Hematopoietic multipotent progenitor cell treated with erythropoietin and hydrocortisone succinate and interleukin-3 and kit ligand, for 6 days (in vitro differentiated cells): ENCODE measurements at regions not wholly inside any gene's neighbourhood (a gene's known extent, or its start where the extent isn't known, plus 50 kb on each side); places are given as distances from the start of the nearest gene placed in this dataset.

Source experiments
- DNase-seq: peaks from one replicate; pipeline ENCODE4 v3.0.0-alpha.2; 2015

DNA sequence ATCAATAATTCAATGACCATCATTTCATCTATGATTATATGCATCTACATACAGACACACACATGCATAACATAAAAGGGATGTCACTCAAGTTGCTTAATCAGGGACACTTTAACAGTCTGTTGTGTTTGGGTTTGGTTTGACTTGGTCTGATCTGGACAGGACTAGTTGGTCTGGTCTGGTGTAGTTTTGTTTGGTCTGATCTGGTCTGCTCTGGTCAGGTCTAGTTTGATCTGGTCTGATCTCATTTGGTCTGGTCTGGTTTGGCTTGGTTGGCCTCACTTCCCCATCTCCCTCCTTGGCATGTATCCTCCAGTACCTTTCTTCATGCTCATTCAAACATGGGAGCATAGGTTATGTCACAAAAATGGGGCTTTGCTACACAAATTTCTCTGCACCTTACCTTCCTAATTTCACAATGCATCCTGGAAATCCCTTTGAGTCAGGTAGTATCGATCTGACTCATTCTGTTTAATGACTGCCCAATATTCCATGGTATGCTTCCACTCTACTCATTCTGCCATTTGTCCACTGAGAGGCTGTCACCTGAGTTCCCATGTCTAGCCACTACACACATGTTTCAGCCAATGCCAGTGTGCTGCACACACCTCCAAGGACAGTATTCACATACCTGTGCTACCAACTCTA, 73.0 kb upstream of the TPM1 start:
- DNase-seq = no peak

DNA sequence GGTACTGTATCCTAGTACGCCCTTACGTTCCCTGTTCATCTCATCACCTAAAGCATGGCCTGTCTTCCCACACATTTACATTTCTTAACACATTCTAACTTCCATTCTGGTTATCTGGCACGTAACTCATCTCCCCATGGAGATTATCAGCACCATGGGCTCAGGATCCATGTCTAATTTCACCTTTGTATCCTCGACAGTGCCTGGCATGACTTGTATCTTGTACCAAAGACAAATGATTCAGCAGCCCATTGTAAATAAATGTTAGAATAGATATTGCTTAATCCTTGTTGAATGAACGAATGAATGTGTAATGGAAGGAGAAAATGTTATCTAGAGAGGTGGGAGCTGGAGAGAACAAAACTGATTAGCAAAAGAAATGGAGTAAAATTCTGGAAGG, 69.7 kb upstream of the TPM1 start:
- DNase-seq = no peak

DNA sequence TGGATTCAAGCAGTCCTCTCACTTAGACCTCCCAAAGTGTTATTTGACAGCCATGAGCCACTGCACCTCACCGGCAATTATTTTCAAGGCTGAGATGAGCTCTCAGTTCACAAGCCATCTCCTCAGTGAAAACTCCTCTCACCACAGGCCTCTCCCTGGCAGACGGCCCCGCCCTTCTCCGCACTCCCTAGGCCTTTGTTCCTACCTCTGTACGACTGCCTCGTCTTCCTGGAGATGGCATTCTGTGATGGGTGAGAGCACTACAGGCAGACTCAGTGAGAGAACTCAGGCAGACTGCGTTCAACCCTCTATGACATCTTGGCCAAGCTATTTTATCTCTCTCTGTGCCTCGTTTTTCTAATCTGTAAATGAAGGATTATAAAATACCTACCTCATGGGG, 67.0 kb upstream of the TPM1 start:
- no peak for DNase-seq

DNA sequence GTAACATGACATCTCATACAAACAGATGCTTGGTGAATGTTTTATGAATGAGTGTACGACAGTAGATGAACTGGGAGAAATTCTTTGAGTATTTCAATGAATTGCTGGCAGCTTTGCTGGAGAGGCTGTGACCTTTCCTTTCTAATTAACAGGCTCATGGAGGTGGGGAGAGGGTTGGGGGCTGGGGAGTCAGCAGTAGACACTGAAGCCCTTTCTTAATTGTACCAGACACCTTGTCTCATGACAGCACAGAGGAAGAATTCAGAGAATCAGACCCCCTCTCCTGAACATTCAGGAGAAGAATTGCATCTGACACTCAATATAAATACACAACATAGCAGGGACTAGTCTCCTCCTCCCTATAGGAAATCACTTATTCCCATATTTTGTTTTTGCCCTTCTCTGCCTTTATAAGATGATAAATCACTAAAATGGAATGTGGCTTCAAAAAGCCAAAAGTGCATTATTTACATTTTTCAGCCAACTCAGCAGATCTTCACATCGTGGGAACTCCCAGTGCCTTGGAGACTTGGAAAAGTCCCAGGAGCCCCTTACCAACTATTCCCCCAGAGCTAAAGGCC, 66.2 kb upstream of the TPM1 start:
- DNase-seq = no peak

DNA sequence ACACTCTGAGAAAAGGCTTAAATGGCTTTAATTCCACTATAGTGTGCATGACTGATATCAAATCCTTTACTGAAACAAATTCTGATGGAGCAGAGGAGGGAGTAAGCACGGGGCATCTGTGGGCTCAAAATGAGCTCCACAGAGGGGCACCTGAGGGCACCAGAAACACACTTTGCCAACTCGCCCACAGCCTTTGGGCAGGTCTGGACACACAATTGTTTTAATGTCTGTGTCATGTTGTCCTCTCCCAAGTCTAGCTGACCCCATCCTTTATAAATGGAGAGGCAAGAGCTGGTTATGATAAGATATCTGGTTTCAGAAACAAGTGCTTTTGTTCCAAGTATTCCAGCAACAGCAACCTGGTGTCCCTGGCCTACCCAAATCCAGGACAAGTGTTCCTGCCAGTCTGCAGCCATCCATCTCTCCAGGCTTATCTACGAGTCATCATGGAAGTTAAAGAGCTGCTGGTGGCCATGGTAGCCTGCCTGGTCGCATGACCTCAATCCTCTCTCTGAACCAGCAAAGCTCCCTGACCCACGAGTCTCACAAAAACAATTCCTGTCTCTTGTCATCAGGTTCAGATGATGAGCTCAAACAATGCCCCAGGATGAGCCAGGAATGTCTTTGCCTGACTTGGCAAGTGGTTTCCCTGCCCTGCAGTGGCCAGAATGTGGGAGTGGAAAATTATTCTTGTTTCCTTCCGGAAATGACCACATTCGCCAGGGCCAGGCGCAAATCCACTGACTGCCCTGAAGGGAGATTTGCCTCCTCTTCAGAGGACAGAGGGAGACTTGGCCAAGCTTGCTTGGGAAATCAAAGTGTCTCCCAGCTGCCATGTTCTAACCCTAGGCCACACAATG, 64.4 kb upstream of the TPM1 start:
- DNase-seq = no peak

DNA sequence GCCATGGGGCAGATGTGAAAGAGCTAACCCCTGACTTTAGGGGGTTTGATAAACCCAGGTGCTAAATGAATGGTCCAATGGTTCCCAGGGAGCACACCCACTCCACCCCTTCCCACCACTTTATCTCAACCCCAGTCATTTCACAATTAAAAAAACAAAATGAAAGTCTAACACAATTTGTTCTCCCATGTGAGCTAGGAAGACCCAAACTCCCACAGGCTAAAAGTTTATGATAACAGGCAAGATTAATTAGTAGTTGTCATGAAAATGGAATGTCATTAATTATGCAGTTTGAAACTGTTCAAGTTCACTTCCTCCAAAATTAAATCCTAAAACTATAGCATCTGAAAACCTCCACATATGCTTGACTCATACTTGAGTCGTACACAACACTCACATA, 63.3 kb upstream of the TPM1 start:
- DNase-seq = no peak

DNA sequence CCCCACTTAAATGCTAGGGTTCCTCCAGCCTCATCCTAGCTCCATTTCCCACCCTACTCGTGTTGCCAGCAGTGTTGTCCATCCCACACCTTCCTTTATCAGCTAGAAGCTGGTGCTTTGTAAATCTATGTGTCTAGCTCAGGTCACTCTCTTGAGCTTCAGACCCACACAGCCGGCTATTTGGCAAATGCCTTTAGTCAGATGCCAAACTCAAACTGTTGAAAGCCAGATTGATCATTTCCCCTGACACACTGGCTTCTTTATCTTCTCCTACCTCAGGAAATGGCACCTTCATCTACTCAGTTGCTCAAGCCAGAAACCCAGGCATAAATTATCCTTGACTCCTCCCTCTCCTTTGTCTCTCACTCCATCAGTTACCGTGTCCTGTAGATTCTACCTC, 61.5 kb upstream of the TPM1 start:
- no peak for DNase-seq

DNA sequence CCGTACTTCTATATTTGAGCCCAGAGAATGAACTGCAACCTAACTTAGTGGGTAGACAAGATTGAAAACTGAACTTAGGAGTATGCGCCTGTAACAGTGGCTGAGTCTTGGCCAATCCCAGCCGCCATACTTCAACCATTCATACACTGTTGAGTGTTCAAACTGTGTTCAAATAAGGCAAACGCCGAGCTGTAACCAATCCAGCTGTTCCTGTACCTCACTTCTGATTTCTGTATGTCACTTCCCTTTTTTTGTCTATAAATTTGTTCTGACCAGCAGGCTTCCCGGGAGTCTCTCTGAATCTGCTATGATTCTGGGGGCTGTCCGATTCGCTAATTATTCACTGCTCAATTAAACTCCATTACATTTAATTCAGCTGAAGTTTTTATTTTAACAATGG, 58.6 kb upstream of the TPM1 start:
- no peak for DNase-seq

DNA sequence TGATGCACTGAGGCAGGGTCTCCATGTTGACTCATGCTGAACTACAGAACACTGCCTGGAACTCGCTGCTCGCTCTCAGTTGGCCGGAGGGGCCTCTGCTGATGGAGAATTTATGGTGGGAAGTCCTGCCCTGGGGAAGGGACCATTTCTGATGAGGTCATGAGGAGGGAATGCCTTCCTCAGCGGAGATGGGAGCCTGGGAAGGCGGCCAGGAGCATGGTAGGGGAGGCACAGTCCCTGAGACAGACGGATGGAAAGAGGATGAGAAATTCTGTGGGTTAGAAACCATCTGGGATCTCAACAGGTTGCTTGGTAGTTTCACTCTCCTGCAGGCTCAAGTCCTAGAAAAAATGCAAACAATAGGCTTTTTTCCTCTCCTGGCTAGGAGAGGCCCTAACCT, 56.8 kb upstream of the TPM1 start:
- no peak for DNase-seq

DNA sequence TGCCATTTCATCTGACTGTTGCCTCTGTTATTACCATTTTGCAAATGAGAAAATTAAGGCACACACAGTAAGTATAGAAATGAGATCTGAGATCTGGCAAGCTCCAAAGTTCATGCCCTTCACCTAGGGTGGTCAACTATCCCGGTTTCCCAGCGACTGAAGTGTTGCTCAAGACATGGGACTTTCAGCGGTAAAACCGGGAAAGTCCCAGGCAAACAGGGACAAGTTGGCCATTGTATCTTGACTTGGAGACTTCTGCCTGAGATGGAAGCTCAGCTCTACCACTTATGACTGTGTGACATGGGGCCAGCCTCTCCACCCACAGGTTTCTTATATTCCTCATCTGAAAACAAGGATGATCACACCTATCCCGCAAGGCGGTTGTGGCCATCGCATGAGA, 55.6 kb upstream of the TPM1 start:
- no peak for DNase-seq

DNA sequence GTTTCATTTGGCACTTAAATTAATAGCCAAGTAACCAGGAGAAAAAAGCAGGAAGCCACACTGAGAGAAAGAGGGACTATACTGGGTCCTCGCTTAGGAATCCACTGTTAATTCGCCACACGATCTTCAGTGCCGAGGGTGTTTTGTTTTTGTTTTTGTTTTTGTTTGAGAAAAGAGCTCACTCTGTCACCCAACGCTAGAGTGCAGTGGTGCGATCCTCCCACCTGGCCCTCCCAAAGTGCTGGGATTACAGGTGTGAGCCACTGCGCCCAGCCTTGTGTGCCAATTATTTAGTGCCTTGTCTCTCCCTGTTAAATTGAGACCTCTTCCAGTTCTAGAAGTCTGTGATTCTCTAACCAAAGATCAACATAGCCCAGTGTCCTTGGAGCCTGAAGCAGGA, 53.8 kb upstream of the TPM1 start:
- DNase-seq = no peak

DNA sequence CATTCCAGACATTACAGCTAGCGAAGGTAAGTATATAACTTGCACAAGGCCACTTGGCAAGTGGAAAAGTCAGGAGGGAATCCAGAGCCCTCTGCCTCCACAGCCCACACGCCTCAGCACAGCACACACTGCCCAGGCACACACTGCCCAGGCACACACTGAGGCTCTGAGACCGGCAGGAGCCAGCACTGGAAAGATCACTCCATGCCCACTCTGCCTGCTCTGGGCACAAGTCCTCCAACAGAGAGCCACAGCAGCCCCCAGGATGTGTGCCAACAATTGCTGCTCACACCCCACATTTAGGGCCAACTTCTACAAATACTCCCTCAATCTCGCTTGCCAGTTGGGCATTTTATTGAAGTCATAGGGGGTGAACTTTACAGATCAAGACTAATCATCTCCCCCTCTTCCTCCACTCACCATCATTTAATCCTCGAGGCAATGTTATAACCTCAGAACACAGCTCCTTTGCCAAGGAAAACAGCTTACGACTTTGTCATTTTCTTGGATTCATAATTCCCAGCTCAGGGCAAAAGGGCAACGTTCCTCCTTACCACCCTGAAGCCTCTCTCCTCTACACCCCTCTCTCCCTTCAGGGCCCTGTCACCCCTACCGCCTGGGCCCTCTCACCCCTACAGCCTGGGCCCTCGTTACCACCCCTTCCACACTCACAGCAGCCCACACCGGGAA, 53.0 kb upstream of the TPM1 start:
- no peak for DNase-seq

DNA sequence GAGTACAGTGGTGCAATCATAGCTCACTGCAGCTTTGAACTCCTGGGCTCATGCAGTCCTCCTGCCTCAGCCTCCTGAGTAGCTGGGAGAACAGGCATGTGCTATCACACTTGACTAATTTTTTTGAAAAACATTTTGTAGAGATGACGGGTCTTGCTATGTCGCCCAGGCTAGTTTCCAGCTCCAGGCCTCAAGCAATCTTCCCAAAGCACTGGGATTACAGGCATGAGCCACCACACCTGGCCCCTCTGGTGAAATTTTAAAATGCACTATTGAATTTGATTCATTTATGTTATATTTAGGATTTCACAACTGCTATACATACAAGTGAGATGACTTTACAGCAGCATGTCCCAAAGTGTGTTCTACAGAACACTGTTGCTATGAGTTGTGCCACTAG, 50.8 kb upstream of the TPM1 start:
- no peak for DNase-seq

DNA sequence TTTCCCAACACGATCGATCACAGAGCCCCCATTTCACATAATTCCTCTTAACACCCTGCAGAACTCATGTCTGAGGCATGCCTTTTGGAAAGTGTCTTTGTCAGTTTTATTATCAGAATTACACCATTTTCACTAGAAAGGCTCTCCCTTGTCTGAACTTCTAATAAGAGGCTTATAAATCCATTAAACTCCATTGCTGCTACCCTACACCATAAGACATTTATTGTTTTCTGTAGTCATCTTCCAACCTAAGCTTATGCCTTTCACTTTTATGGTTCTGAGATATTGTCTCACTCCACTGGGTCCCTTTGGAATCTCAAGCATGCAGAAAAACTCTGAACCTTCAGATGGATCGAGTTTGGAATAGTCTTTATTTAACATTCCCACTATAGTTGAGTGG, 50.2 kb upstream of the TPM1 start:
- no peak for DNase-seq
